Activated CD4-positive, alpha-beta T cell treated with anti-CD3 and anti-CD28 coated beads, Interleukin-2, amount 50 U/mL, for 16 hours (primary cell): ENCODE measurements at regions not wholly inside any gene's neighbourhood (a gene's known extent, or its start where the extent isn't known, plus 50 kb on each side); places are given as distances from the start of the nearest gene placed in this dataset.
"Not testable (repeated sequence)": the region's sequence is repeated elsewhere in the genome, so short reads cannot be mapped to it uniquely, and the experiment has no call there.

ENCODE experiments used
- DNase-seq: peaks from one replicate; pipeline ENCODE4 v3.0.0-alpha.2; 2020

- no peak for DNase-seq
Observed at GRCh38 chr4:14125375-14126129, 498.0 kb upstream of the BOD1L1 start.

GRCh38 chr4:14130551-14130950 lies 503.0 kb upstream of the BOD1L1 start:
- no peak for DNase-seq

GRCh38 chr4:14131335-14131734 lies 503.8 kb upstream of the BOD1L1 start:
- DNase-seq: no peak

- DNase-seq: no peak
Observed at GRCh38 chr4:14132301-14132700, 504.8 kb upstream of the BOD1L1 start.

- no peak for DNase-seq
Observed at GRCh38 chr4:14138106-14138505, 510.6 kb upstream of the BOD1L1 start.

GRCh38 chr4:14143892-14144291 lies 516.4 kb upstream of the BOD1L1 start:
- no peak for DNase-seq

GRCh38 chr4:14149176-14150053 lies 521.9 kb upstream of the BOD1L1 start:
- DNase-seq: no peak

GRCh38 chr4:14151101-14151500 lies 523.6 kb upstream of the BOD1L1 start:
- DNase-seq: no peak

GRCh38 chr4:14152834-14153519 lies 525.5 kb upstream of the BOD1L1 start:
- no peak for DNase-seq

- no peak for DNase-seq
Observed at GRCh38 chr4:14155803-14156202, 528.3 kb upstream of the BOD1L1 start.

GRCh38 chr4:14157262-14157661 lies 529.7 kb upstream of the BOD1L1 start:
- DNase-seq: no peak

- no peak for DNase-seq
Observed at GRCh38 chr4:14165222-14165920, 537.8 kb upstream of the BOD1L1 start.

GRCh38 chr4:14167876-14168510 lies 540.5 kb upstream of the BOD1L1 start:
- no peak for DNase-seq

- DNase-seq: no peak
Observed at GRCh38 chr4:14168919-14169318, 541.4 kb upstream of the BOD1L1 start.

- no peak for DNase-seq
Observed at GRCh38 chr4:14169460-14169859, 541.9 kb upstream of the BOD1L1 start.

- DNase-seq: not testable (repeated sequence)
Observed at GRCh38 chr4:14169940-14170339, 542.4 kb upstream of the BOD1L1 start.

- no peak for DNase-seq
Observed at GRCh38 chr4:14176613-14177012, 549.1 kb upstream of the BOD1L1 start.

GRCh38 chr4:14177987-14178386 lies 550.5 kb upstream of the BOD1L1 start:
- no peak for DNase-seq

- peak; percentile 25 for DNase-seq
Observed at GRCh38 chr4:14178421-14178820, 550.9 kb upstream of the BOD1L1 start.

GRCh38 chr4:14180166-14180565 lies 552.6 kb upstream of the BOD1L1 start:
- no peak for DNase-seq

- no peak for DNase-seq
Observed at GRCh38 chr4:14180983-14181601, 553.6 kb upstream of the BOD1L1 start.

GRCh38 chr4:14182148-14182547 lies 554.6 kb upstream of the BOD1L1 start:
- DNase-seq: no peak
